Fibroblast of lung (primary cell): ENCODE measurements at regions not wholly inside any gene's neighbourhood (a gene's known extent, or its start where the extent isn't known, plus 50 kb on each side); places are given as distances from the start of the nearest gene placed in this dataset.

Experiments used
- DNase-seq, 2 donors: peaks; one replicate each; pipeline versions ENCODE4 v3.0.0 to v3.0.0-alpha.2; 2010; ENCODE audit warnings: low read depth in 2 of 2
- H2AFZ ChIP-seq: 2 replicates; pipeline ENCODE4 v1.5.1; 2012; ENCODE audit warnings: low read length, control low read depth, inconsistent platforms
- H3K27ac ChIP-seq: 2 replicates; pipeline ENCODE4 v1.5.1; 2011; ENCODE audit warnings: low read length, control low read depth; ENCODE audit not compliant: insufficient read depth
- H3K27me3 ChIP-seq: 2 replicates; pipeline ENCODE4 v1.5.1; 2011; ENCODE audit warnings: mild to moderate bottlenecking, low read length; ENCODE audit not compliant: control insufficient read depth, insufficient read depth
- H3K36me3 ChIP-seq: 2 replicates; pipeline ENCODE4 v1.5.1; 2011; ENCODE audit warnings: low read length; ENCODE audit not compliant: control insufficient read depth, insufficient read depth
- H3K4me1 ChIP-seq: 2 replicates; pipeline ENCODE4 v1.5.1; 2011; ENCODE audit warnings: low read length; ENCODE audit not compliant: control insufficient read depth, insufficient read depth; ENCODE audit errors: extremely low read depth
- H3K4me2 ChIP-seq: 2 replicates; pipeline ENCODE4 v1.5.1; 2011; ENCODE audit warnings: low read length, control low read depth; ENCODE audit not compliant: insufficient read depth; ENCODE audit errors: extremely low read depth
- H3K4me3 ChIP-seq, 4 experiments: fragments of 200-600 bp in 1 of 4; sonication (generic) in 1 of 4; replicated peaks in 1 of 4; 2 replicates each; pipeline ENCODE4 v1.5.1; 2011 to 2016; ENCODE audit warnings: low read length in 4 of 4, low read depth in 3 of 4, mild to moderate bottlenecking in 3 of 4, control low read depth in 2 of 4, inconsistent platforms in 1 of 4, mixed read lengths in 1 of 4; ENCODE audit not compliant: insufficient read depth in 1 of 4; ENCODE audit errors: control extremely low read depth in 1 of 4
- H3K79me2 ChIP-seq: 2 replicates; pipeline ENCODE4 v1.5.1; 2012; ENCODE audit warnings: mild to moderate bottlenecking, low read length, inconsistent platforms; ENCODE audit not compliant: control insufficient read depth, insufficient read depth
- H3K9ac ChIP-seq: 2 replicates; pipeline ENCODE4 v1.5.1; 2011; ENCODE audit warnings: mild to moderate bottlenecking, low read length, control low read depth; ENCODE audit not compliant: insufficient read depth
- H3K9me3 ChIP-seq: 2 replicates; pipeline ENCODE4 v1.5.1; 2012; ENCODE audit warnings: low read depth, low read length; ENCODE audit not compliant: control insufficient read depth, insufficient read depth
- H4K20me1 ChIP-seq: 2 replicates; pipeline ENCODE4 v1.5.1; 2011; ENCODE audit warnings: low read length; ENCODE audit not compliant: control insufficient read depth, insufficient read depth; ENCODE audit errors: extremely low read depth
- CTCF ChIP-seq, 2 donors: IDR thresholded peaks in 1 of 2; conservative IDR thresholded peaks in 1 of 2; 1 replicate in 1 of 2; 2 replicates in 1 of 2; pipeline ENCODE4 v1.5.1; 2011 to 2012; ENCODE audit warnings: low read length in 2 of 2, control low read depth in 1 of 2, inconsistent platforms in 1 of 2, low read depth in 1 of 2, mild to moderate bottlenecking in 1 of 2
- EZH2 ChIP-seq: IDR thresholded peaks from 2 replicates; pipeline ENCODE4 v1.5.1; 2012; ENCODE audit warnings: low read length, control low read depth, mild to moderate bottlenecking; ENCODE audit errors: missing control alignments

GRCh38 chr6:21931641-21932335, 338.2 kb downstream of the SOX4 start:
- H3K4me3 ChIP-seq: no peak overlapping the region
- no peaks in the 10 kb centered on the region for H3K79me2 ChIP-seq
- H4K20me1 ChIP-seq: no peaks in the 10 kb centered on the region
- H3K9ac ChIP-seq: no peak overlapping the region
- TF ChIP-seq EZH2 (no peak), CTCF (conservative IDR thresholded peaks at IDR 0.05 in 1 of 2, IDR thresholded peaks at IDR 0.05 in 1 of 2; ENCODE audit: low read depth in 1 of 2, low read length in 2 of 2) (no peak)
- H3K4me2 ChIP-seq: no peak overlapping the region
- no peak overlapping the region for H2AFZ ChIP-seq
- H3K27me3 ChIP-seq: no peaks in the 10 kb centered on the region
- no peaks in the 10 kb centered on the region for H3K4me1 ChIP-seq
- DNase-seq: peak; percentile 23 to 89
- no peak overlapping the region for H3K27ac ChIP-seq
- H3K9me3 ChIP-seq: no peaks in the 10 kb centered on the region
- H3K36me3 ChIP-seq: no peaks in the 10 kb centered on the region

- Histone ChIP-seq H3K9me3 (no peaks in the 10 kb centered on the region), H2AFZ (no peak overlapping the region), H3K4me3 (no peak overlapping the region), H3K27me3 (no peaks in the 10 kb centered on the region), H3K4me2 (no peak overlapping the region), H3K4me1 (no peaks in the 10 kb centered on the region), H3K27ac (no peak overlapping the region), H3K36me3 (no peaks in the 10 kb centered on the region), H3K9ac (no peak overlapping the region), H3K79me2 (no peaks in the 10 kb centered on the region), H4K20me1 (no peaks in the 10 kb centered on the region)
- DNase-seq: no peak
- no peak for TF ChIP-seq CTCF (conservative IDR thresholded peaks at IDR 0.05 in 1 of 2, IDR thresholded peaks at IDR 0.05 in 1 of 2; ENCODE audit: low read depth in 1 of 2, low read length in 2 of 2)
- TF ChIP-seq EZH2: no peak
Observed at GRCh38 chr6:21933351-21933750, 339.8 kb downstream of the SOX4 start.

DNA sequence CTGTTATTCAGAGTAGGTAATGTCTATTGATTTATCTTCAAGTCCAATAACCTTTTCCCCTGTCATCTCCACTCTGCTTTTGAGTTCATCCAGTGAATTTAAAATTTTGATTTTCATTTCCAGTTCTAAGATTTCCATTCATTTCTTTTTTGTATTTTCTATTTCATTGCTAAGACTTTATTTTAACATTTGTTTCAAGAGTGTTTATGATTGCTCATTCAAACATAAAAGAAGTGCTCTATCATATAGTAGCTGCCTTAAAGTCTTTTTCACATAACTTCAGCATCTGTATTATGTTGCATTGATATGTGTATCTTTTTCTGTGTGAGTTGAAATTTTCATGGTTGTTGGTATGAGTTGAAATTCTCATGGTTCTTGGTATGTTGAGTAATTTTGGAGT, 341.6 kb downstream of the SOX4 start:
- Histone ChIP-seq H3K36me3 (no peaks in the 10 kb centered on the region), H3K9me3 (no peaks in the 10 kb centered on the region), H3K27me3 (no peaks in the 10 kb centered on the region), H3K9ac (no peak overlapping the region), H4K20me1 (no peaks in the 10 kb centered on the region), H3K4me3 (no peak overlapping the region), H3K79me2 (no peaks in the 10 kb centered on the region), H2AFZ (no peak overlapping the region), H3K27ac (no peak overlapping the region), H3K4me1 (no peaks in the 10 kb centered on the region), H3K4me2 (no peak overlapping the region)
- DNase-seq: no peak
- TF ChIP-seq EZH2 (no peak), CTCF (conservative IDR thresholded peaks at IDR 0.05 in 1 of 2, IDR thresholded peaks at IDR 0.05 in 1 of 2; ENCODE audit: low read depth in 1 of 2, low read length in 2 of 2) (no peak)
